ENCODE measurements at regions not wholly inside any gene's neighbourhood (a gene's known extent, or its start where the extent isn't known, plus 50 kb on each side); places are given as distances from the start of the nearest gene placed in this dataset.

- TF ChIP-seq CTCF (conservative IDR thresholded peaks at IDR 0.05; ENCODE audit: low read length) (no peak), EZH2phosphoT487 (IDR thresholded peaks at IDR 0.05; ENCODE audit: borderline replicate concordance) (no peak)
Observed at GRCh38 chr2:48059975-48060374, 153.7 kb upstream of the FBXO11 start.
